Neuronal stem cell (in vitro differentiated cells): ENCODE measurements at regions not wholly inside any gene's neighbourhood (a gene's known extent, or its start where the extent isn't known, plus 50 kb on each side); places are given as distances from the start of the nearest gene placed in this dataset.

Source experiments
- DNase-seq: peaks from one replicate; pipeline ENCODE4 v3.0.0-alpha.2; 2013; ENCODE audit warnings: low spot score
- H2AFZ ChIP-seq: one replicate; pipeline ENCODE4 v1.6.1; 2013; ENCODE audit warnings: mild to moderate bottlenecking, low read length, inconsistent platforms
- H2AK5ac ChIP-seq: 2 replicates; pipeline ENCODE4 v1.6.1; 2013; ENCODE audit warnings: low read depth, mild to moderate bottlenecking, inconsistent platforms, low read length, moderate library complexity, mixed read lengths
- H2BK120ac ChIP-seq: 2 replicates; pipeline ENCODE4 v1.6.1; 2013; ENCODE audit warnings: low read depth, mild to moderate bottlenecking, inconsistent platforms, low read length, moderate library complexity, mixed read lengths
- H2BK12ac ChIP-seq: one replicate; pipeline ENCODE4 v1.6.1; 2013; ENCODE audit warnings: low read length, inconsistent platforms
- H2BK15ac ChIP-seq: 2 replicates; pipeline ENCODE4 v1.6.1; 2013; ENCODE audit warnings: mild to moderate bottlenecking, low read length, inconsistent platforms, mixed read lengths
- H2BK5ac ChIP-seq: one replicate; pipeline ENCODE4 v1.6.1; 2013; ENCODE audit warnings: inconsistent platforms, mild to moderate bottlenecking, low read length, moderate library complexity
- H3K14ac ChIP-seq: one replicate; pipeline ENCODE4 v1.6.1; 2013; ENCODE audit warnings: low read length, inconsistent platforms
- H3K18ac ChIP-seq: 2 replicates; pipeline ENCODE4 v1.6.1; 2013; ENCODE audit warnings: low read length, inconsistent platforms
- H3K23ac ChIP-seq: 2 replicates; pipeline ENCODE4 v1.6.1; 2013; ENCODE audit warnings: low read depth, mild to moderate bottlenecking, mixed read lengths, low read length, inconsistent platforms; ENCODE audit not compliant: poor library complexity
- H3K27ac ChIP-seq: replicated peaks from 3 replicates; pipeline ENCODE4 v1.5.1; 2013; ENCODE audit warnings: low read length, inconsistent platforms
- H3K27me3 ChIP-seq, 3 experiments: 2 replicates each; pipeline ENCODE4 v1.6.1; 2013; ENCODE audit warnings: low read length in 3 of 3, mild to moderate bottlenecking in 2 of 3, inconsistent platforms in 1 of 3, low read depth in 1 of 3, mixed read lengths in 1 of 3, moderate library complexity in 1 of 3; ENCODE audit not compliant: control insufficient read depth in 3 of 3, insufficient read depth in 3 of 3
- H3K36me3 ChIP-seq, 2 donors: replicated peaks in 1 of 2; 2 replicates each; pipeline ENCODE4 v1.6.1; 2013; ENCODE audit warnings: low read length in 2 of 2; ENCODE audit not compliant: control insufficient read depth in 2 of 2, insufficient read depth in 2 of 2
- H3K4ac ChIP-seq: 2 replicates; pipeline ENCODE4 v1.6.1; 2013; ENCODE audit warnings: inconsistent platforms, mild to moderate bottlenecking, low read length, moderate library complexity
- H3K4me1 ChIP-seq, 2 donors: 1 replicate in 1 of 2; 2 replicates in 1 of 2; pipeline ENCODE4 v1.6.1; 2013; ENCODE audit warnings: low read length in 2 of 2, low read depth in 1 of 2; ENCODE audit not compliant: control insufficient read depth in 2 of 2, insufficient read depth in 1 of 2
- H3K4me2 ChIP-seq: one replicate; pipeline ENCODE4 v1.6.1; 2013; ENCODE audit warnings: mild to moderate bottlenecking, low read length, inconsistent platforms; ENCODE audit not compliant: insufficient read depth, poor library complexity, severe bottlenecking
- H3K4me3 ChIP-seq, 2 donors: 2 replicates each; pipeline ENCODE4 v1.5.1; 2013; ENCODE audit warnings: low read length in 2 of 2, mild to moderate bottlenecking in 2 of 2, inconsistent platforms in 1 of 2, moderate library complexity in 1 of 2
- H3K79me1 ChIP-seq: one replicate; pipeline ENCODE4 v1.6.1; 2013; ENCODE audit warnings: low read depth, mild to moderate bottlenecking, inconsistent platforms, low read length, moderate library complexity
- H3K9ac ChIP-seq: one replicate; pipeline ENCODE4 v1.6.1; 2013; ENCODE audit warnings: mild to moderate bottlenecking, low read depth, low read length, inconsistent platforms; ENCODE audit not compliant: poor library complexity
- H3K9me3 ChIP-seq, 2 donors: replicated peaks in 1 of 2; 2 replicates each; pipeline versions ENCODE3 to v1.6.1; 2013; ENCODE audit warnings: low read length in 2 of 2, mild to moderate bottlenecking in 2 of 2, inconsistent platforms in 1 of 2, low read depth in 1 of 2, mixed read lengths in 1 of 2, moderate library complexity in 1 of 2; ENCODE audit not compliant: control insufficient read depth in 2 of 2, insufficient read depth in 1 of 2
- H4K8ac ChIP-seq: one replicate; pipeline ENCODE4 v1.6.1; 2013; ENCODE audit warnings: low read depth, mild to moderate bottlenecking, inconsistent platforms, low read length, moderate library complexity
- H4K91ac ChIP-seq: one replicate; pipeline ENCODE4 v1.6.1; 2013; ENCODE audit warnings: low read length, low read depth, mild to moderate bottlenecking, inconsistent platforms; ENCODE audit not compliant: poor library complexity
- WGBS, 2 donors: extraction: QIAGEN DNeasy Blood & Tissue Kit; methylation state at CpG; one replicate each; pipeline ENCODE4 v1.1.7; 2013; ENCODE audit warnings: missing lambda C conversion rate in 2 of 2, mixed read lengths in 1 of 2; ENCODE audit not compliant: insufficient read length in 2 of 2, insufficient replicate concordance in 1 of 2; ENCODE audit errors: extremely low coverage in 2 of 2; 5-methylcytosine and 5-hydroxymethylcytosine counted together

DNA sequence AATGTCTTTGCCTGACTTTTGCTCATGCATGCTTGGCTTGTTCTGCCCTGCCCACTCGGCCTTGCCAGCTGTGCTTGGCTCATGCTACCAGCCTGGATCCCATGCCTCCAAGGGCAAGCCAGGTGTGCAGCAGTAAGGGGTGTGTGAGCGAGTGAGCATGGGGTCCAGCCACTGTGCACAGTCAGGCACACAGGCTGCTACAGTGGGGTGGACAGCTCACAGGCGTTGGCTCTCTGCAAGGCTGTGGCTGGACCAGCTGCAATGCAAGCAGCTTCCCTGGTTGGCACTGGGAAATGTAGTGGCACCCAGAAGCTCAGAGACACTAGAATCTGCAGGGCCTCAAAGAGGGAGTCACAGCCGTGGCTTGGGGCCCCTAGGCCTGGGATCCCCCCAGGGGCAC is 529.7 kb downstream of the DSC3 start:
- no peak overlapping the region for H3K4me2 ChIP-seq
- no peak overlapping the region for H4K8ac ChIP-seq
- no peak overlapping the region for H2BK120ac ChIP-seq
- no peak overlapping the region for H2AFZ ChIP-seq
- H3K79me1 ChIP-seq = no peaks in the 10 kb centered on the region
- WGBS, 2 donors = no CpG with 5 or more reads among the region's 4 CpGs
- no peak overlapping the region for H3K14ac ChIP-seq
- H3K36me3 ChIP-seq = no peaks in the 10 kb centered on the region
- no peak overlapping the region for H4K91ac ChIP-seq
- no peaks in the 10 kb centered on the region for H3K4me1 ChIP-seq
- H3K9ac ChIP-seq = no peak overlapping the region
- H3K4me3 ChIP-seq = no peak overlapping the region
- no peak overlapping the region for H2AK5ac ChIP-seq
- H2BK15ac ChIP-seq = no peak overlapping the region
- no peak overlapping the region for H3K23ac ChIP-seq
- no peak overlapping the region for H2BK12ac ChIP-seq
- H3K9me3 ChIP-seq = no peaks in the 10 kb centered on the region
- no peak overlapping the region for H3K4ac ChIP-seq
- H3K27me3 ChIP-seq = no peaks in the 10 kb centered on the region
- H3K27ac ChIP-seq = no peak overlapping the region
- H2BK5ac ChIP-seq = no peak overlapping the region
- DNase-seq = no peak
- H3K18ac ChIP-seq = no peak overlapping the region

DNA sequence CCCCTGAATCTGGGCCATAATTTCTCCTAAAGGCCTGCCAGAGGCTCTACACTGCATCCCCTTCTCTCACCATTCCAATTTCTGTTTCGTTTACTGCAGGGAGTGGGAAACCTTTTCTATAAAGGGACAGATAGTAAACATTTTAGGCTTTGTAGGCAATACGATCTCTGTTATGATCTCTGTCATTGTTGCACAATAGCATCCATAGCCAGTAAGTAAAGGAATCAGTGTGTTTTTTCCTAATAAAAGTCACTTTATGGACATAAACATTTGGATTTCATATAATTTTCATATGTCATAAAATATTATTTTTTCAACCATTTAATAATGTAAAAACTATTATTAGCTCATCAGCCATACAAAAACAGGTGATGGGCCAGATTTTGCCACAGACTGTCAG is 531.7 kb downstream of the DSC3 start:
- H3K14ac ChIP-seq = no peak overlapping the region
- no peak overlapping the region for H3K4ac ChIP-seq
- no peak overlapping the region for H2AFZ ChIP-seq
- H4K91ac ChIP-seq = no peak overlapping the region
- no peak for DNase-seq
- no peak overlapping the region for H3K18ac ChIP-seq
- no peak overlapping the region for H3K23ac ChIP-seq
- no peak overlapping the region for H4K8ac ChIP-seq
- no peak overlapping the region for H2BK12ac ChIP-seq
- no peak overlapping the region for H3K4me3 ChIP-seq
- no peaks in the 10 kb centered on the region for H3K79me1 ChIP-seq
- H3K4me1 ChIP-seq = no peaks in the 10 kb centered on the region
- H2AK5ac ChIP-seq = no peak overlapping the region
- H3K27me3 ChIP-seq = no peaks in the 10 kb centered on the region
- no peak overlapping the region for H2BK15ac ChIP-seq
- WGBS, 2 donors = no CpG with 5 or more reads among the region's 2 CpGs
- H2BK120ac ChIP-seq = no peak overlapping the region
- no peaks in the 10 kb centered on the region for H3K9me3 ChIP-seq
- H3K27ac ChIP-seq = no peak overlapping the region
- no peaks in the 10 kb centered on the region for H3K36me3 ChIP-seq
- no peak overlapping the region for H2BK5ac ChIP-seq
- H3K9ac ChIP-seq = no peak overlapping the region
- H3K4me2 ChIP-seq = no peak overlapping the region

DNA sequence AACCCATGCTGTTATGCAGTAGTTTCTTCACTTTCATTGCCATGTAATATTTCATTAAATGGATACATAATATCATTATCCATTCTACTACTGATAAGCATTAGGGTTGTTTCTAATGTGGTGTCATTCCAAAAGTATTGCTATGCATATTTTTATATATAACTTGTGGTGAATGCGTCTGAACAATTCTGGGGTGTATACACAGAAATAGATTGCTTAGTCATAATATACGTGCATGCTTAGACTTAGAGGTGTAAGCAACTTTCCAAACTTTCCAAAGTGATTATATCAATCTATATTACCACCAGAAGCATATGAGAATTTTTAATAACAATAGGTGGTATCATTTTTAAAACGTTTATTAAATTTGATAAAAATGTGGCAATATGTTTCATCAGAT is 540.9 kb downstream of the DSC3 start:
- Histone ChIP-seq H3K4ac (no peak overlapping the region), H2AK5ac (no peak overlapping the region), H3K27me3 (no peaks in the 10 kb centered on the region), H2AFZ (no peak overlapping the region), H3K23ac (no peak overlapping the region), H2BK15ac (no peak overlapping the region), H3K9me3 (no peaks in the 10 kb centered on the region), H3K4me3 (no peak overlapping the region), H2BK120ac (no peak overlapping the region), H3K27ac (no peak overlapping the region), H3K4me2 (no peak overlapping the region), H3K4me1 (no peaks in the 10 kb centered on the region), H2BK12ac (no peak overlapping the region), H3K36me3 (no peaks in the 10 kb centered on the region), H3K79me1 (no peaks in the 10 kb centered on the region), H3K9ac (no peak overlapping the region), H2BK5ac (no peak overlapping the region), H3K14ac (no peak overlapping the region), H4K8ac (no peak overlapping the region), H4K91ac (no peak overlapping the region), H3K18ac (no peak overlapping the region)
- no peak for DNase-seq
- WGBS, 2 donors = no CpG with 5 or more reads among the region's 3 CpGs

DNA sequence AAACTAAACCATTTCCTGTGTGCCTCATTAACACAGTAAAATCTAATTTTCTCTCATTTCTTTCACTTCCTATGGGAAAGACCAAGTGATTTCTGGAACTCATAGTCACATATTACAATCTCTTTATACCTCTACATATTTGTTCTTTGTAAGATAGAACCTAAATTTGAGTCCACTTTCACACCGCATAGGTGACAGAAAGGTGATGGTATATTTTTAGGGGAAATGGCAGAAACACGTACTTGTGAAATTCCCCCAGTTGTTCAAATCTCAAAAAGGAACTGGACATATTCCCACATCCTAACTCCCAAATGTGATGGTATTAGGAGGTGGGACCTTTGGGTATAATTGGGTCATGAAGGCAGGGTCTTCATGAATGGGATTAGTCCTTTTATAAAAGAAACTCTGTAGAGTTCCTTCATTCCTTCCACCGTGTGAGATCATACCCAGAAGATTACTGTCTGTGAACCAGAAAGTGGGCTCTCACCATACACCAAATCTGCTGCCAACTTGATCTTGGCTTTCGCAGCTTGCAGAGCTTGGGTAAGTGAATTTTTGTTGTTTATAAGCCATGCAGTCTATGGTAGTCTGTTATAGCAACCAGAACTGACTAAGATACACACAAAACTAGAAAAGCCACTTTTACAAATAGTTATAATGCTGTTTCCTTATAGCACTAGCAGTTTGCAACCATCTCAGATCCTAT is 542.1 kb downstream of the DSC3 start:
- DNase-seq = no peak
- Histone ChIP-seq H3K4me3 (no peak overlapping the region), H2AFZ (no peak overlapping the region), H3K14ac (no peak overlapping the region), H2BK120ac (no peak overlapping the region), H3K18ac (no peak overlapping the region), H3K27ac (no peak overlapping the region), H2BK12ac (no peak overlapping the region), H3K4ac (no peak overlapping the region), H4K91ac (no peak overlapping the region), H4K8ac (no peak overlapping the region), H3K79me1 (no peaks in the 10 kb centered on the region), H3K23ac (no peak overlapping the region), H3K9me3 (no peaks in the 10 kb centered on the region), H3K36me3 (no peaks in the 10 kb centered on the region), H3K27me3 (no peaks in the 10 kb centered on the region), H2AK5ac (no peak overlapping the region), H2BK5ac (no peak overlapping the region), H3K4me2 (no peak overlapping the region), H2BK15ac (no peak overlapping the region), H3K4me1 (no peaks in the 10 kb centered on the region), H3K9ac (no peak overlapping the region)
- WGBS, 2 donors = no CpG with 5 or more reads among the region's 4 CpGs
